OCI-LY3 (cell line): ENCODE measurements at regions not wholly inside any gene's neighbourhood (a gene's known extent, or its start where the extent isn't known, plus 50 kb on each side); places are given as distances from the start of the nearest gene placed in this dataset.

Source experiments
- H2AFZ ChIP-seq: fragments of 200-600, 300-600 bp; shearing (Covaris generic); 2 replicates; pipeline ENCODE4 v1.6.0; 2014; ENCODE audit warnings: antibody characterized with exemption, low read depth, low read length
- H3K27ac ChIP-seq: fragments of 200-600, 300-600 bp; sonication (generic); 2 replicates; pipeline ENCODE4 v1.5.1; 2014; ENCODE audit warnings: mild to moderate bottlenecking, low read length, moderate library complexity, mixed read lengths
- H3K27me3 ChIP-seq: fragments of 200-600, 300-600 bp; sonication (generic); 2 replicates; pipeline ENCODE4 v1.6.1; 2014; ENCODE audit warnings: low read depth, low read length, mixed read lengths
- H3K36me3 ChIP-seq: fragments of 200-600, 300-600 bp; sonication (generic); replicated peaks from 2 replicates; pipeline ENCODE3; 2014; ENCODE audit warnings: low read depth, low read length, mixed read lengths
- H3K4me1 ChIP-seq: fragments of 300-600, 200-600 bp; sonication (generic); 2 replicates; pipeline ENCODE4 v1.6.1; 2014; ENCODE audit warnings: low read length, mixed read lengths
- H3K4me2 ChIP-seq: fragments of 200-600, 300-600 bp; sonication (generic); 2 replicates; pipeline ENCODE4 v1.6.1; 2014; ENCODE audit warnings: low read length, mixed read lengths
- H3K4me3 ChIP-seq: fragments of 300-600, 200-600 bp; sonication (generic); 2 replicates; pipeline ENCODE4 v1.5.1; 2014; ENCODE audit warnings: antibody characterized with exemption, mild to moderate bottlenecking, low read length, moderate library complexity
- H3K79me2 ChIP-seq: fragments of 300-600, 200-600 bp; shearing (Covaris generic); 2 replicates; pipeline ENCODE4 v1.6.1; 2014; ENCODE audit warnings: mild to moderate bottlenecking, low read length, mixed read lengths
- H3K9ac ChIP-seq: fragments of 300-600, 200-600 bp; shearing (Covaris generic); 2 replicates; pipeline ENCODE4 v1.6.0; 2014; ENCODE audit warnings: mild to moderate bottlenecking, low read length, moderate library complexity
- H3K9me3 ChIP-seq: fragments of 200-600, 300-600 bp; shearing (Covaris generic); 2 replicates; pipeline ENCODE4 v1.6.1; 2014; ENCODE audit warnings: low read length, mixed read lengths; ENCODE audit not compliant: insufficient read depth
- H4K20me1 ChIP-seq: fragments of 200-600, 300-600 bp; sonication (generic); 2 replicates; pipeline ENCODE4 v1.6.1; 2016; ENCODE audit warnings: low read length, mixed read lengths; ENCODE audit not compliant: insufficient read depth
- CTCF ChIP-seq: fragments of 200-600, 300-600 bp; sonication (generic); IDR thresholded peaks from 2 replicates; pipeline ENCODE4 v1.5.1; 2014; ENCODE audit warnings: antibody characterized with exemption, low read length, low read depth
- EZH2phosphoT487 ChIP-seq: fragments of 200-600 bp; shearing (Covaris generic); IDR thresholded peaks from 2 replicates; pipeline ENCODE4 v1.6.1; 2018; ENCODE audit warnings: antibody characterized with exemption, mixed run types, low read depth

- no peak overlapping the region for H3K4me2 ChIP-seq
- no peaks in the 10 kb centered on the region for H3K4me1 ChIP-seq
- H3K27ac ChIP-seq = no peak overlapping the region
- no peaks in the 10 kb centered on the region for H4K20me1 ChIP-seq
- H3K79me2 ChIP-seq = no peaks in the 10 kb centered on the region
- H3K27me3 ChIP-seq = no peaks in the 10 kb centered on the region
- H3K9me3 ChIP-seq = no peaks in the 10 kb centered on the region
- H3K9ac ChIP-seq = no peak overlapping the region
- H3K4me3 ChIP-seq = no peak overlapping the region
- TF ChIP-seq CTCF = no peak
- TF ChIP-seq EZH2phosphoT487 = no peak
- H2AFZ ChIP-seq = no peak overlapping the region
- no peaks in the 10 kb centered on the region for H3K36me3 ChIP-seq
These were observed 360.6 kb downstream of the ZNF521 start for GRCh38 chr18:24991141-24992060.

DNA sequence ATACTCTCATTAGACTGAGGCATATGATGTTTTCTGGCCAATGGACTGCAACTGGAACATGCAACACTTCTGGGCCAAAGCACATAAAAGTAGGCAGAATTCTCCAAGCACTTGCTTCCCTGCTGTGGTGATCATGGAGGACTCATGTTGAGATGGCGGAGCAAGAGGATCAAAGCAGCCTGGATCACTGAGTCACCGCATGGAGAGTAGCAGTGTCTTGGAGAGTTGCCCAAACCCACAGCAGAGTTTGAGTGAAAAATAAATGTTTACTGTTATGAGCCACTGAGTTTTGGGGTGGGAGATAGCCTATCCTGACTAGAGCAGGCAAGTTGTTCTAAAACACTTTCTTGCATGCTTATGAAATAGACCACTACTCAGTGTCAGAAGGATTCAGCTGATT lies 359.5 kb downstream of the ZNF521 start:
- Histone ChIP-seq H3K79me2 (no peaks in the 10 kb centered on the region), H2AFZ (no peak overlapping the region), H3K27me3 (no peaks in the 10 kb centered on the region), H3K9ac (no peak overlapping the region), H3K36me3 (no peaks in the 10 kb centered on the region), H3K4me3 (no peak overlapping the region), H4K20me1 (no peaks in the 10 kb centered on the region), H3K9me3 (no peaks in the 10 kb centered on the region), H3K27ac (no peak overlapping the region), H3K4me2 (no peak overlapping the region), H3K4me1 (no peaks in the 10 kb centered on the region)
- TF ChIP-seq CTCF (no peak), EZH2phosphoT487 (no peak)

GRCh38 chr18:24993628-24994027 lies 358.3 kb downstream of the ZNF521 start:
- Histone ChIP-seq H3K4me1 (no peaks in the 10 kb centered on the region), H3K4me2 (no peak overlapping the region), H3K9ac (no peak overlapping the region), H3K9me3 (no peaks in the 10 kb centered on the region), H3K27ac (no peak overlapping the region), H3K79me2 (no peaks in the 10 kb centered on the region), H3K4me3 (no peak overlapping the region), H2AFZ (no peak overlapping the region), H3K36me3 (no peaks in the 10 kb centered on the region), H3K27me3 (no peaks in the 10 kb centered on the region), H4K20me1 (no peaks in the 10 kb centered on the region)
- no peak for TF ChIP-seq EZH2phosphoT487
- TF ChIP-seq CTCF = no peak

- H3K9me3 ChIP-seq = no peaks in the 10 kb centered on the region
- no peaks in the 10 kb centered on the region for H3K79me2 ChIP-seq
- no peaks in the 10 kb centered on the region for H4K20me1 ChIP-seq
- no peak overlapping the region for H3K27ac ChIP-seq
- H3K27me3 ChIP-seq = no peaks in the 10 kb centered on the region
- H3K9ac ChIP-seq = no peak overlapping the region
- no peaks in the 10 kb centered on the region for H3K4me1 ChIP-seq
- no peaks in the 10 kb centered on the region for H3K36me3 ChIP-seq
- H3K4me3 ChIP-seq = no peak overlapping the region
- H2AFZ ChIP-seq = no peak overlapping the region
- H3K4me2 ChIP-seq = no peak overlapping the region
- TF ChIP-seq CTCF (no peak), EZH2phosphoT487 (no peak)
These were observed 356.9 kb downstream of the ZNF521 start for GRCh38 chr18:24995056-24995455.
